Common myeloid progenitor, CD34-positive (primary cell): ENCODE measurements at regions not wholly inside any gene's neighbourhood (a gene's known extent, or its start where the extent isn't known, plus 50 kb on each side); places are given as distances from the start of the nearest gene placed in this dataset.
"Not testable (repeated sequence)": the region's sequence is repeated elsewhere in the genome, so short reads cannot be mapped to it uniquely, and the experiment has no call there.

Experiments used
- CTCF ChIA-PET: fragments of 350-600 bp; sonication (Branson Sonifier 250); formaldehyde crosslinking; loops from one replicate; lab custom pipeline; 2021; ENCODE audit warnings: antibody characterized with exemption; lab: Charles Lee
- POLR2A ChIA-PET: fragments of 350-600 bp; sonication (Branson Sonifier 250); formaldehyde crosslinking; loops from one replicate; lab custom pipeline; 2021; ENCODE audit warnings: antibody characterized with exemption; lab: Charles Lee
- DNase-seq, 3 donors: peaks; one replicate each; pipeline versions ENCODE4 v3.0.0 to v3.0.0-alpha.2; 2013
- H3K27ac ChIP-seq, 2 experiments: 1 replicate in 1 of 2; 2 replicates in 1 of 2; pipeline ENCODE4 v1.7.0; 2013; ENCODE audit warnings: inconsistent platforms in 2 of 2, low read length in 2 of 2, mild to moderate bottlenecking in 2 of 2, low read depth in 1 of 2, moderate library complexity in 1 of 2; ENCODE audit not compliant: severe bottlenecking in 2 of 2, insufficient read depth in 1 of 2, poor library complexity in 1 of 2
- H3K27me3 ChIP-seq, 5 experiments: replicated peaks in 2 of 5; 1 replicate in 3 of 5; 2 replicates in 2 of 5; pipeline versions ENCODE4 v1.6.1 to v1.7.0; 2013; ENCODE audit warnings: low read length in 4 of 5, mild to moderate bottlenecking in 2 of 5, moderate library complexity in 2 of 5, inconsistent platforms in 1 of 5; ENCODE audit not compliant: insufficient read depth in 5 of 5, control insufficient read depth in 4 of 5
- H3K36me3 ChIP-seq, 4 experiments: 1 replicate in 2 of 4; 2 replicates in 2 of 4; pipeline versions ENCODE4 v1.6.1 to v1.7.0; 2013; ENCODE audit warnings: low read length in 3 of 4, control low read depth in 1 of 4, mild to moderate bottlenecking in 1 of 4; ENCODE audit not compliant: control insufficient read depth in 4 of 4, insufficient read depth in 4 of 4
- H3K4me1 ChIP-seq, 4 experiments: 1 replicate in 3 of 4; 2 replicates in 1 of 4; pipeline versions ENCODE4 v1.6.1 to v1.7.1; 2013; ENCODE audit warnings: low read length in 3 of 4, mild to moderate bottlenecking in 3 of 4, control low read depth in 1 of 4, inconsistent platforms in 1 of 4, moderate library complexity in 1 of 4; ENCODE audit not compliant: control insufficient read depth in 4 of 4, insufficient read depth in 4 of 4; ENCODE audit errors: control extremely low read depth in 1 of 4
- H3K4me3 ChIP-seq, 7 experiments: 1 replicate in 4 of 7; 2 replicates in 3 of 7; pipeline versions ENCODE4 v1.5.1 to v1.7.0; 2013; ENCODE audit warnings: mild to moderate bottlenecking in 7 of 7, low read length in 6 of 7, moderate library complexity in 6 of 7, inconsistent platforms in 2 of 7, low read depth in 2 of 7, control low read depth in 1 of 7; ENCODE audit not compliant: insufficient read depth in 4 of 7, control insufficient read depth in 1 of 7; ENCODE audit errors: extremely low read depth in 1 of 7
- H3K9me3 ChIP-seq, 5 experiments: 1 replicate in 4 of 5; 2 replicates in 1 of 5; pipeline versions ENCODE4 v1.6.1 to v1.7.1; 2013; ENCODE audit warnings: low read length in 4 of 5, mild to moderate bottlenecking in 2 of 5, inconsistent platforms in 1 of 5, low read depth in 1 of 5, moderate library complexity in 1 of 5; ENCODE audit not compliant: control insufficient read depth in 4 of 5, insufficient read depth in 2 of 5; ENCODE audit errors: control extremely low read depth in 1 of 5
- whole genome bisulfite sequencing: methylation state at CpG from one replicate; pipeline ENCODE4 v1.1.5; 2013; ENCODE audit not compliant: insufficient coverage; 5-methylcytosine and 5-hydroxymethylcytosine counted together

GRCh38 chr6:84581494-84582259 is 182.7 kb downstream of the TBX18 start:
- Histone ChIP-seq H3K4me1 (peaks cover 5 to 19% (median 8%) of the 10 kb centered on the region in 4 experiments), H3K9me3 (peaks cover 0 to 9% (median 5%) of the 10 kb centered on the region in 5 experiments), H3K27me3 (peaks cover 0 to 20% (median 9%) of the 10 kb centered on the region in 5 experiments), H3K4me3 (no peak overlapping the region), H3K27ac (no peak overlapping the region), H3K36me3 (no peaks in the 10 kb centered on the region)
- WGBS: 100% methylated on average over 3 of the region's 4 CpGs
- DNase-seq: peak; percentile 28 to 80 (median 70)
- ChIA-PET POLR2A (no interaction called here), CTCF (no interaction called here)

GRCh38 chr6:84579404-84579803 is 185.0 kb downstream of the TBX18 start:
- peaks cover 8 to 37% (median 15%) of the 10 kb centered on the region in 4 experiments for H3K4me1 ChIP-seq
- no peak overlapping the region for H3K4me3 ChIP-seq
- H3K9me3 ChIP-seq: peaks cover 0 to 9% (median 5%) of the 10 kb centered on the region in 5 experiments
- ChIA-PET CTCF (no interaction called here), POLR2A (no interaction called here)
- H3K27me3 ChIP-seq: peaks cover 0 to 17% (median 9%) of the 10 kb centered on the region in 5 experiments
- H3K36me3 ChIP-seq: no peaks in the 10 kb centered on the region
- DNase-seq: no peak
- WGBS: no CpG with 5 or more reads among the region's 1 CpG
- no peak overlapping the region for H3K27ac ChIP-seq

- H3K4me3 ChIP-seq: no peak overlapping the region
- no peaks in the 10 kb centered on the region for H3K36me3 ChIP-seq
- no peak overlapping the region for H3K27ac ChIP-seq
- POLR2A ChIA-PET: no interaction called here
- H3K4me1 ChIP-seq: peaks cover 4 to 18% (median 7%) of the 10 kb centered on the region in 4 experiments
- CTCF ChIA-PET: interaction anchor here (1.3 kb wide), 1 partner anchor 9 kb away, joined by 3 read pairs; no protein-coding TSS in a partner anchor
- peaks cover 0 to 9% (median 5%) of the 10 kb centered on the region in 5 experiments for H3K9me3 ChIP-seq
- DNase-seq: no peak
- H3K27me3 ChIP-seq: peaks cover 0 to 3% (median 2%) of the 10 kb centered on the region in 5 experiments
Measured at GRCh38 chr6:84576029-84576428, 188.4 kb downstream of the TBX18 start.

DNA sequence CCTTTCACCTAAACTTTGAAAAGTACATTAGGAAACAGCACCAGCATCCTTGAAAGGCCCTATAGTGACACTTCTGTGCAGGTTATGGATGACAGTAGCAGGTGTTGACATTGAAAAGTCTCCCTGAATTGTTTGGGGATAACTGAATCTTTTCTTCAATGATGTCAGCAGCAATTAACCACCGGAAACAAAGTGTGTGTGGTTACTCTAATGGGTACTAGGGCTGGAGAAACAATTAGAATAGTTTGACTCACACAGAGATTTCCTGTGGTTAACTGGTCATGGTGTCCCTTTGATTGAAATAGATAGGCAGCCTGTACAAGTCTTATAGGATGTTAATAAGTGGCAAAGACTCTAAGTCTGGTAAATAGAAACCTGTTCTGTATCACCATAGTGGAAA is 189.1 kb downstream of the TBX18 start:
- Histone ChIP-seq H3K4me1 (peaks cover 4 to 18% (median 7%) of the 10 kb centered on the region in 4 experiments), H3K27me3 (peaks cover 0 to 3% (median 2%) of the 10 kb centered on the region in 5 experiments), H3K4me3 (no peak overlapping the region), H3K9me3 (peaks cover 0 to 8% (median 5%) of the 10 kb centered on the region in 5 experiments), H3K36me3 (no peaks in the 10 kb centered on the region), H3K27ac (no peak overlapping the region)
- ChIA-PET CTCF (no interaction called here), POLR2A (no interaction called here)
- WGBS: 11% methylated on average over 1 of the region's 1 CpG
- peak; percentile 45 to 82 (median 72) for DNase-seq

DNA sequence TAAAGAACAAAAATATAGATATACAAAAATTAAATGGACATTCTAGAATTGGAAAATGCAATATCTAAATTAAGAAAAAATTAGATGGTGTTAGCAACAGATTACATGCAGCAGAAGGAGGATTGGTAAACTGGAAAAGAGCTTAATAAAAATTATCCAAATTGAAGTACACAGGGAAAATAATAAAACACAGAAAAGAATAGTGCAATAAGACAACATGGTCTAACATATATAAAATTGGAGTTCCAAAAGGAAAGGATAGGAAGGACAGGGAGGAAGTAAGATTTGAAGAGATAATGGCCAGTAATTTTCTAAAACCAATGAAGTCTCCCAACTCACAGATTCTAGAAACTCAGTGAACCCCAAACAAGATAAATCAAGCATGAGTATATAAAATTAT is 194.5 kb downstream of the TBX18 start:
- POLR2A ChIA-PET: no interaction called here
- no peak overlapping the region for H3K4me3 ChIP-seq
- DNase-seq: no peak
- H3K27ac ChIP-seq: no peak overlapping the region
- no peaks in the 10 kb centered on the region for H3K36me3 ChIP-seq
- CTCF ChIA-PET: interaction anchor here (1.4 kb wide), 1 partner anchor 153 kb away, joined by 3 read pairs; no protein-coding TSS in a partner anchor
- H3K4me1 ChIP-seq: peaks cover 0 to 4% (median 0%) of the 10 kb centered on the region in 4 experiments
- H3K9me3 ChIP-seq: peaks cover 0 to 5% (median 0%) of the 10 kb centered on the region in 5 experiments
- peaks cover 0 to 4% (median 0%) of the 10 kb centered on the region in 5 experiments for H3K27me3 ChIP-seq

DNA sequence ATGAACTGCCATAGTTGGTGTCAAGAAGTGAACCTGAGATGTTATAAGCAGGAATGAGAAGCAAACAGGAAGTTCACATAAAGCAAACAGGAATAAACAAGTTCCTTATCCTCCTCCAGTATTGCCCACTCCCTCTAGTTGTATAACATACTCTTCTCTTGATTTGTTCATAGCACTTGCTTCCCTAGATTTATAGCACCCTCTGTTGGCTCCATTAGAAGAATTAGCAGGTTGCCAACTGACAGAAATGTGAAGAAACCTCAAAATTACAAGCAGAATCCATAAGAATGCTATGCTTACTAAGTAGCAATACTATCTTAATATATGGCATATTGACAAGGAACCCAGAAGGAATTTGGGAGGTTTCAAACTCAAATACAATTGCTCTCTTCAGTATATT is 195.4 kb downstream of the TBX18 start:
- DNase-seq: peak in 2 of 3 donors; percentile 13 to 20
- Histone ChIP-seq H3K36me3 (no peaks in the 10 kb centered on the region), H3K4me3 (no peak overlapping the region), H3K27ac (no peak overlapping the region), H3K9me3 (peaks cover 0 to 5% (median 1%) of the 10 kb centered on the region in 5 experiments), H3K4me1 (no peaks in the 10 kb centered on the region), H3K27me3 (peaks cover 0 to 2% (median 0%) of the 10 kb centered on the region in 5 experiments)
- ChIA-PET POLR2A (no interaction called here), CTCF (interaction anchor here (1.1 to 1.4 kb wide), 2 partner anchors 35 to 152 kb away, joined by 3 read pairs; no protein-coding TSS in a partner anchor)

- H3K27me3 ChIP-seq, H3K27ac ChIP-seq, H3K4me1 ChIP-seq, POLR2A ChIA-PET, H3K36me3 ChIP-seq, DNase-seq, H3K4me3 ChIP-seq, H3K9me3 ChIP-seq, CTCF ChIA-PET: not testable (repeated sequence)
- 94% methylated on average over 6 of the region's 6 CpGs for WGBS
Measured at GRCh38 chr6:84565718-84566117, 198.7 kb downstream of the TBX18 start.
